Glutamatergic neuron (in vitro differentiated cells): ENCODE measurements at regions not wholly inside any gene's neighbourhood (a gene's known extent, or its start where the extent isn't known, plus 50 kb on each side); places are given as distances from the start of the nearest gene placed in this dataset.

Experiments used
- DNase-seq: peaks from one replicate; pipeline ENCODE4 v3.0.0; 2022
- H3K27ac Mint-ChIP-seq: one replicate; pipeline ENCODE4 v1.8.0; 2020; ENCODE audit warnings: mild to moderate bottlenecking, mixed read lengths, inconsistent platforms; ENCODE audit not compliant: unreplicated experiment
- H3K27me3 Mint-ChIP-seq: one replicate; pipeline ENCODE4 v1.8.0; 2020; ENCODE audit warnings: mild to moderate bottlenecking, moderate library complexity, mixed read lengths, inconsistent platforms; ENCODE audit not compliant: unreplicated experiment
- H3K36me3 Mint-ChIP-seq: one replicate; pipeline ENCODE4 v1.8.0; 2020; ENCODE audit warnings: mild to moderate bottlenecking, mixed read lengths, inconsistent platforms; ENCODE audit not compliant: unreplicated experiment
- H3K4me1 Mint-ChIP-seq: one replicate; pipeline ENCODE4 v1.8.0; 2020; ENCODE audit warnings: mild to moderate bottlenecking, low read depth, mixed read lengths, inconsistent platforms; ENCODE audit not compliant: unreplicated experiment
- H3K4me3 Mint-ChIP-seq: one replicate; pipeline ENCODE4 v1.8.0; 2020; ENCODE audit warnings: mild to moderate bottlenecking, mixed read lengths, inconsistent platforms; ENCODE audit not compliant: unreplicated experiment
- H3K9me3 Mint-ChIP-seq: one replicate; pipeline ENCODE4 v1.8.0; 2020; ENCODE audit warnings: mild to moderate bottlenecking, moderate library complexity, mixed read lengths, inconsistent platforms; ENCODE audit not compliant: unreplicated experiment
- TF ChIP-seq, protein P1 (sequence below): fragments of 200-600 bp; sonication (generic); IDR thresholded peaks from one replicate; pipeline ENCODE4 v1.5.0; 2021; ENCODE audit not compliant: partially characterized antibody, unreplicated experiment

DNA sequence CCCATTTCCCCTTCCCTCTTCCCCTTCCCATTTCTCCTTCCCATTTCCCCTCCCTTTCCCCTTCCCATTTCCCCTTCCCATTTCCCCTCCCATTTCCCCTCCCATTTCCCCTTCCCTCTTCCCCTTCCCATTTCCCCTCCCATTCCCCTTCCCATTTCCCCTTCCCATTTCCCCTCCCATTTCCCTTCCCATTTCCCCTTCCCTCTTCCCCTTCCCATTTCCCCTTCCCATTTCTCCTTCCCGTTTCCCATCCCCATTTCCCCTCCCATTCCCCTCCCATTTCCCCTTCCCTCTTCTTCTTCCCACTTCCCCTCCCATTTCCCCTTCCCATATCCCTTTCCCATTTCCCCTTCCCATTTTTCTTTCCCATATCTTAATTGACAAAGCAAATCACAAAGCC is 109.0 kb downstream of the OLFM1 start:
- TF ChIP-seq, protein P1, sequence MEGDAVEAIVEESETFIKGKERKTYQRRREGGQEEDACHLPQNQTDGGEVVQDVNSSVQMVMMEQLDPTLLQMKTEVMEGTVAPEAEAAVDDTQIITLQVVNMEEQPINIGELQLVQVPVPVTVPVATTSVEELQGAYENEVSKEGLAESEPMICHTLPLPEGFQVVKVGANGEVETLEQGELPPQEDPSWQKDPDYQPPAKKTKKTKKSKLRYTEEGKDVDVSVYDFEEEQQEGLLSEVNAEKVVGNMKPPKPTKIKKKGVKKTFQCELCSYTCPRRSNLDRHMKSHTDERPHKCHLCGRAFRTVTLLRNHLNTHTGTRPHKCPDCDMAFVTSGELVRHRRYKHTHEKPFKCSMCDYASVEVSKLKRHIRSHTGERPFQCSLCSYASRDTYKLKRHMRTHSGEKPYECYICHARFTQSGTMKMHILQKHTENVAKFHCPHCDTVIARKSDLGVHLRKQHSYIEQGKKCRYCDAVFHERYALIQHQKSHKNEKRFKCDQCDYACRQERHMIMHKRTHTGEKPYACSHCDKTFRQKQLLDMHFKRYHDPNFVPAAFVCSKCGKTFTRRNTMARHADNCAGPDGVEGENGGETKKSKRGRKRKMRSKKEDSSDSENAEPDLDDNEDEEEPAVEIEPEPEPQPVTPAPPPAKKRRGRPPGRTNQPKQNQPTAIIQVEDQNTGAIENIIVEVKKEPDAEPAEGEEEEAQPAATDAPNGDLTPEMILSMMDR: no peak
- peaks cover 9% of the 10 kb centered on the region for H3K27me3 Mint-ChIP-seq

DNA sequence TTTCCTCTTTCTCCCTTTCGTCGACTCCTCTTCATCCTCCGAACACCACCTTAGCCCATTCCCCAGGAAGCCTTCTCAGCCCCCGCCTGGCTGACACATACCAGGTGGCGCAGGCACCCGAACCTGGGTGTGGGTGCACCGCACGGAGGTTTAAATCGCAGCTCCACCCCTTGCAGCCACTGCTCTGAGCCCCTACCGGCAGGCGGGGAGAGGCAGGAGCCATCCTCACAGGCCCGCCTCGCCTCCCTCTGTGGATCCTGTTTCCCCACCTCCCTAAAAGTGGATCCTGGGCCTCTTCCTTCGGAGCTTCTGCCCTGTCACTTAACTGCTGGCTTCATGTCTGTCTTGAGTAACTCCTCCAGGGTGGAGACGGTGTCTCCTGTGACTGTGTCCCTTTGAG is 110.7 kb downstream of the OLFM1 start:
- Mint-ChIP-seq H3K4me3 (no peak overlapping the region), H3K27me3 (peaks cover 8% of the 10 kb centered on the region), H3K27ac (no peak overlapping the region), H3K4me1 (peaks cover 6% of the 10 kb centered on the region), H3K36me3 (peaks cover 5% of the 10 kb centered on the region), H3K9me3 (no peaks in the 10 kb centered on the region)
- TF ChIP-seq, protein P1: no peak
- no peak for DNase-seq

More for the DNA sequence above, 109.0 kb downstream of the OLFM1 start:
- no peak for DNase-seq
- no peak overlapping the region for H3K4me3 Mint-ChIP-seq
- peaks cover 9% of the 10 kb centered on the region for H3K4me1 Mint-ChIP-seq
- peaks cover 4% of the 10 kb centered on the region for H3K36me3 Mint-ChIP-seq
- no peaks in the 10 kb centered on the region for H3K9me3 Mint-ChIP-seq
- H3K27ac Mint-ChIP-seq: no peak overlapping the region

DNA sequence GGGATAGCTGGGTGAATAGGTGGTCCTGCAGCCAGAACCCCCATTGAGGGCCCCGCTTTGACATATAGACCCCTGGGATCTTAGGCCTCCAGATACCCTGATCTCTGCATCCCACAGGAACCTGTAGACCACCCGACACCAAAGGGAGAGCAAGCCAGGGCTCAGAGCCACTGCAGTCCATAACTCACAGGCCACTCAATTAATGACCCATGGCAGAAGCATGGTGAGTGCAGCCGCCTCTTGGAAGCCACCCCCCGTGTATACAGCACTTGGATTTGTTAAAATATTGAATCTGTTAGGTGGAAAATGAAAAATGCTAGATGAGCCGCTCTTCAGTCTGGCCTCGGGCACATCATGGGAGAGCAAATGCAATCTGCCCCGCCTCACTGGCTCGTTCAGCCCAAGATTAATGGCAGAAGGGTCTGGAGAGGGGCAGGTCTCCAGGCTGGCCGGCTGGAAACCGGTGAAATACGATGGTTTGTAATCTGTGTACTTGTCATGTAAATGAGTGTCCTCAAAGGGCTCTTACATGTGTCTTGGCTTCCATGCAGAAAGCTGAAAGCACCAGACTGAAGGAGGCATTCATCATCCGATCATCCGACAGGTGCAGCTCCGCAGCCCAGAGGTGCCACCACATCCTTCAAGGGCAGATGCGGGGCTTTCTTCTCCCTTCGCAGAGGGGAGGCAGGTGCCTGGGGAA is 111.3 kb downstream of the OLFM1 start:
- H3K4me3 Mint-ChIP-seq: no peak overlapping the region
- peaks cover 5% of the 10 kb centered on the region for H3K36me3 Mint-ChIP-seq
- no peak for DNase-seq
- no peaks in the 10 kb centered on the region for H3K9me3 Mint-ChIP-seq
- no peak overlapping the region for H3K27ac Mint-ChIP-seq
- H3K4me1 Mint-ChIP-seq: peaks cover 2% of the 10 kb centered on the region
- H3K27me3 Mint-ChIP-seq: peaks cover 5% of the 10 kb centered on the region
- TF ChIP-seq, protein P1: no peak

DNA sequence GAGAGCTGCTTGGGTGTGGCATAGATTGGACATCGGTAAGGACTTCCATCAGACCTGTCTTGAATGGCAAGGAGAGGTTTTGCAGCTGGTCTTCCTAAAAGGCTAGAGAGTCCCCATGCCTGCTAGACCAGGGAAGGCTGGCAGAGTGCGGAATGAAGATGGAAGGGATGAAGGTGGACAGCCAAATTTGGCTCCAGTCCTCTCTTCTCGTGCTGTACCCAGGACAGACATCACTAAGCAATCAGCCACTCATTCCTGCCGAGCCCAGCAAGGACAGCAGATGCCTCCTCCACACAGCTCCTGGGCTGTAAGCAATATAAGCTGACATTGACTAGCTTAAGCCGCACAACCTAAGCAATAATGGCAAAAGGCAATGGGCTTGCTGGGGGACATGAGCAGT is 112.0 kb downstream of the OLFM1 start:
- DNase-seq: no peak
- H3K9me3 Mint-ChIP-seq: no peaks in the 10 kb centered on the region
- peaks cover 4% of the 10 kb centered on the region for H3K27me3 Mint-ChIP-seq
- H3K4me1 Mint-ChIP-seq: peaks cover 2% of the 10 kb centered on the region
- peaks cover 5% of the 10 kb centered on the region for H3K36me3 Mint-ChIP-seq
- H3K4me3 Mint-ChIP-seq: no peak overlapping the region
- TF ChIP-seq, protein P1: no peak
- H3K27ac Mint-ChIP-seq: no peak overlapping the region

DNA sequence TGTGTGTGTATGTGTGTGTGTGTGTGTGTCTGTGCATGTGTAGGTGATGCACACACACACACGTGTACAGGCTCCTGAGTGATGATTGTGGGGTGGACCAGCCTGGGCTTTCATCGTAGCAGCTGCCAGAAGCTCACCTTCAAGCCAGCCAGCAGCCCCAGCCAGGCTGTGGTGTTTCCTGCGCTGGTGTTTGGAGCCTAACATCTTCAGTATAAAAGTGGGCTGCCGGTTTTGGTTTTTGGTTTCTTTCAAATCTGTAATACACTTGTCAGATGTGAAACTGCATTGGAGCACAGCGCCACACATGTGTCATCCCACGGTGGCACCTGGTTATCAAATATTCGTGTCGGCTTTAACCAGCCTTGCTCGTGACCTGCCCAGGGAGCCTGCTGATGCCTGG is 114.2 kb downstream of the OLFM1 start:
- Mint-ChIP-seq H3K27me3 (peaks cover 4% of the 10 kb centered on the region), H3K4me3 (no peak overlapping the region), H3K4me1 (peaks cover 4% of the 10 kb centered on the region), H3K27ac (no peak overlapping the region), H3K36me3 (peaks cover 5% of the 10 kb centered on the region), H3K9me3 (no peaks in the 10 kb centered on the region)
- TF ChIP-seq, protein P1: no peak
- no peak for DNase-seq
